C4-2B (cell line): ENCODE measurements at regions not wholly inside any gene's neighbourhood (a gene's known extent, or its start where the extent isn't known, plus 50 kb on each side); places are given as distances from the start of the nearest gene placed in this dataset.

Experiments
- ZFX ChIP-seq: fragments of 450-650 bp; IDR thresholded peaks from 2 replicates; pipeline ENCODE4 v1.6.1; 2017
- TF ChIP-seq, protein P1 (sequence below): fragments of 450-650 bp; conservative IDR thresholded peaks from 2 replicates; pipeline ENCODE4 v1.5.1; 2017; ENCODE audit warnings: mild to moderate bottlenecking

DNA sequence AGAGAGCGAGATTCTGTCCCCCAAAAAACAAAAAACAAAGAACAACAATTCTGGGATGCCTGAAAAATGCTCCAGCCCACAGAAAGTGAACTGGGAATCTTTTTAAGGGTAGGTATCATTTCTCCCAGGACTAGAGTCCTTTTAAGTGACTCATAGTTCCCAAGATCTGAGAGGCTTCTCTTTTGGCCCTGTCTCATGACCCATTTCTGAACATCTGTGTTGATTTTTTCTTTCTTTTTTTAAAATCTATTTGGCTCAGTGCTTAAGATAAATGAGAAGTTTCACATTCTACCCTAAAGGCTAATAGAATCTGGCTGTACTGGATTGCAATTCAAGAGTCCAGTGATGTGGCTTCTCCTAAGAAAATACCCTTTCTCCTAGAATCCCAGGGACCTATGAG is 217.6 kb upstream of the FOXQ1 start:
- TF ChIP-seq, protein P1, sequence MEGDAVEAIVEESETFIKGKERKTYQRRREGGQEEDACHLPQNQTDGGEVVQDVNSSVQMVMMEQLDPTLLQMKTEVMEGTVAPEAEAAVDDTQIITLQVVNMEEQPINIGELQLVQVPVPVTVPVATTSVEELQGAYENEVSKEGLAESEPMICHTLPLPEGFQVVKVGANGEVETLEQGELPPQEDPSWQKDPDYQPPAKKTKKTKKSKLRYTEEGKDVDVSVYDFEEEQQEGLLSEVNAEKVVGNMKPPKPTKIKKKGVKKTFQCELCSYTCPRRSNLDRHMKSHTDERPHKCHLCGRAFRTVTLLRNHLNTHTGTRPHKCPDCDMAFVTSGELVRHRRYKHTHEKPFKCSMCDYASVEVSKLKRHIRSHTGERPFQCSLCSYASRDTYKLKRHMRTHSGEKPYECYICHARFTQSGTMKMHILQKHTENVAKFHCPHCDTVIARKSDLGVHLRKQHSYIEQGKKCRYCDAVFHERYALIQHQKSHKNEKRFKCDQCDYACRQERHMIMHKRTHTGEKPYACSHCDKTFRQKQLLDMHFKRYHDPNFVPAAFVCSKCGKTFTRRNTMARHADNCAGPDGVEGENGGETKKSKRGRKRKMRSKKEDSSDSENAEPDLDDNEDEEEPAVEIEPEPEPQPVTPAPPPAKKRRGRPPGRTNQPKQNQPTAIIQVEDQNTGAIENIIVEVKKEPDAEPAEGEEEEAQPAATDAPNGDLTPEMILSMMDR: no peak
- TF ChIP-seq ZFX: no peak
